Duodenal mucosa (tissue), 2 donors: ENCODE measurements at regions not wholly inside any gene's neighbourhood (a gene's known extent, or its start where the extent isn't known, plus 50 kb on each side); places are given as distances from the start of the nearest gene placed in this dataset.
"Not testable (repeated sequence)": the region's sequence is repeated elsewhere in the genome, so short reads cannot be mapped to it uniquely, and the experiment has no call there.

ENCODE experiments used
- H3K27ac ChIP-seq: one replicate; pipeline ENCODE4 v1.7.0; 2013; ENCODE audit warnings: low read depth, low read length
- H3K27me3 ChIP-seq, 2 donors: one replicate each; pipeline ENCODE4 v1.7.0; 2013; ENCODE audit warnings: low read length in 2 of 2, control low read depth in 1 of 2; ENCODE audit not compliant: insufficient read depth in 2 of 2, control insufficient read depth in 1 of 2
- H3K36me3 ChIP-seq, 2 donors: one replicate each; pipeline ENCODE4 v1.7.0; 2013; ENCODE audit warnings: low read length in 2 of 2, control low read depth in 1 of 2; ENCODE audit not compliant: insufficient read depth in 2 of 2, control insufficient read depth in 1 of 2
- H3K4me1 ChIP-seq, 2 donors: one replicate each; pipeline ENCODE4 v1.7.0; 2013; ENCODE audit warnings: low read length in 2 of 2, control low read depth in 1 of 2; ENCODE audit not compliant: insufficient read depth in 2 of 2, control insufficient read depth in 1 of 2
- H3K4me3 ChIP-seq, 2 donors: one replicate each; pipeline ENCODE4 v1.7.0; 2013; ENCODE audit warnings: low read length in 2 of 2, low read depth in 1 of 2
- H3K9ac ChIP-seq, 2 donors: one replicate each; pipeline ENCODE4 v1.7.0; 2013; ENCODE audit warnings: low read length in 2 of 2, low read depth in 1 of 2
- H3K9me3 ChIP-seq, 2 donors: one replicate each; pipeline ENCODE4 v1.7.0; 2013; ENCODE audit warnings: low read length in 2 of 2, control low read depth in 1 of 2; ENCODE audit not compliant: control insufficient read depth in 1 of 2

- not testable (repeated sequence) for H3K27me3 ChIP-seq, H3K9ac ChIP-seq, H3K36me3 ChIP-seq, H3K4me1 ChIP-seq, H3K27ac ChIP-seq, H3K4me3 ChIP-seq
- H3K9me3 ChIP-seq, result peaks cover 14 to 57% of the 10 kb centered on the region in 2 donors
Measured at GRCh38 chr12:37814529-37814928, 502.0 kb upstream of the ALG10B start.
